HCT116 (cell line): ENCODE measurements at regions not wholly inside any gene's neighbourhood (a gene's known extent, or its start where the extent isn't known, plus 50 kb on each side); places are given as distances from the start of the nearest gene placed in this dataset.

ENCODE experiments used
- ATAC-seq: fragments of 200-7000 bp; cut with Tn5 transposase; 2 replicates; pipeline ENCODE4 v1.9.1; 2020; ENCODE audit warnings: mild to moderate bottlenecking, moderate library complexity
- BruUV-seq: library from RNA; stranded (reverse); fragments of 400-500 nt; replicated peaks from 2 replicates; lab custom pipeline; 2021; lab: Mats Ljungman, UMichigan
- CTCF ChIA-PET: fragments of 300-600 bp; sonication (Branson Sonifier 250); formaldehyde crosslinking; loops from one replicate; lab custom pipeline; 2021; ENCODE audit warnings: antibody characterized with exemption; lab: Charles Lee
- POLR2A ChIA-PET: fragments of 300-600, 350-600 bp; sonication (Branson Sonifier 250); formaldehyde crosslinking; loops from one replicate; lab custom pipeline; 2021; ENCODE audit warnings: antibody characterized with exemption; lab: Charles Lee
- RAD21 ChIA-PET, 2 experiments: fragments of 300-600 bp; sonication (Branson Sonifier 250); formaldehyde crosslinking; loops; one replicate each; lab custom pipeline; 2023; ENCODE audit warnings: low total read pairs in 2 of 2; ENCODE audit not compliant: uncharacterized antibody in 2 of 2, unreplicated experiment in 2 of 2, low non-redundant PET in 1 of 2; lab: Charles Lee
- DNase-seq: peaks from one replicate; pipeline ENCODE4 v3.0.0-alpha.2; 2010; ENCODE audit warnings: low read depth, low spot score
- H2AFZ ChIP-seq: fragments of 200-600 bp; shearing (Covaris generic), sonication (generic); 2 replicates; pipeline ENCODE4 v1.6.1; 2017; ENCODE audit warnings: low read depth, mixed run types, mixed read lengths, antibody characterized with exemption, low read length; ENCODE audit not compliant: poor library complexity, severe bottlenecking
- H3K27ac ChIP-seq: 2 replicates; pipeline ENCODE4 v1.5.1; 2012; ENCODE audit warnings: low read depth, low read length
- H3K27me3 ChIP-seq: fragments of 200-600 bp; sonication (generic); 2 replicates; pipeline ENCODE4 v1.6.1; 2016; ENCODE audit warnings: mixed run types, low read length, mixed read lengths; ENCODE audit not compliant: insufficient read depth
- H3K36me3 ChIP-seq, 2 experiments: fragments of 200-500 bp in 1 of 2; fragments of 200-600 bp in 1 of 2; sonication (Bioruptor generic) in 1 of 2; sonication (generic) in 1 of 2; 2 replicates each; pipeline versions ENCODE4 v1.5.1 to v1.6.1; 2014 to 2016; ENCODE audit warnings: low read length in 2 of 2, inconsistent platforms in 1 of 2, mixed read lengths in 1 of 2, mixed run types in 1 of 2; ENCODE audit not compliant: insufficient read depth in 2 of 2, control insufficient read depth in 1 of 2
- H3K4me1 ChIP-seq, 2 experiments: fragments of 200-600 bp in 1 of 2; sonication (generic) in 1 of 2; 2 replicates each; pipeline versions ENCODE4 v1.5.1 to v1.6.1; 2012 to 2017; ENCODE audit warnings: low read length in 2 of 2, inconsistent platforms in 1 of 2, mild to moderate bottlenecking in 1 of 2, mixed read lengths in 1 of 2, mixed run types in 1 of 2, moderate library complexity in 1 of 2; ENCODE audit not compliant: insufficient read depth in 2 of 2, control insufficient read depth in 1 of 2
- H3K4me2 ChIP-seq: fragments of 200-600 bp; sonication (generic); 2 replicates; pipeline ENCODE4 v1.6.1; 2017; ENCODE audit warnings: mixed run types, low read length, mixed read lengths
- H3K4me3 ChIP-seq, 2 experiments: fragments of 200-600 bp in 1 of 2; sonication (generic) in 1 of 2; replicated peaks in 1 of 2; 2 replicates each; pipeline ENCODE4 v1.5.1; 2011 to 2016; ENCODE audit warnings: low read length in 2 of 2, control low read depth in 1 of 2, low read depth in 1 of 2, mild to moderate bottlenecking in 1 of 2, mixed read lengths in 1 of 2, mixed run types in 1 of 2
- H3K79me2 ChIP-seq: fragments of 200-600 bp; sonication (generic); 2 replicates; pipeline ENCODE4 v1.6.1; 2017; ENCODE audit warnings: mild to moderate bottlenecking, mixed run types, low read length, moderate library complexity, mixed read lengths; ENCODE audit not compliant: insufficient read depth
- H3K9ac ChIP-seq: fragments of 200-600 bp; sonication (generic); 2 replicates; pipeline ENCODE4 v1.6.1; 2016; ENCODE audit warnings: low read length, mixed read lengths
- H3K9me2 ChIP-seq: fragments of 200-600 bp; sonication (generic), shearing (Covaris generic); 2 replicates; pipeline ENCODE4 v1.6.1; 2017; ENCODE audit warnings: mixed run types, mild to moderate bottlenecking, moderate library complexity; ENCODE audit not compliant: insufficient read depth
- H3K9me3 ChIP-seq, 2 experiments: fragments of 200-500 bp in 1 of 2; fragments of 200-600 bp in 1 of 2; sonication (Bioruptor generic) in 1 of 2; sonication (generic) in 1 of 2; 2 replicates each; pipeline ENCODE4 v1.6.1; 2014 to 2017; ENCODE audit warnings: low read length in 2 of 2, mixed read lengths in 2 of 2, inconsistent platforms in 1 of 2, low read depth in 1 of 2, mild to moderate bottlenecking in 1 of 2, mixed run types in 1 of 2, moderate library complexity in 1 of 2; ENCODE audit not compliant: control insufficient read depth in 1 of 2, insufficient read depth in 1 of 2
- H4K20me1 ChIP-seq: fragments of 200-600 bp; sonication (generic), shearing (Covaris generic); 2 replicates; pipeline ENCODE4 v1.6.1; 2017; ENCODE audit warnings: mixed run types, mild to moderate bottlenecking, moderate library complexity; ENCODE audit not compliant: insufficient read depth
- CEBPB ChIP-seq: IDR thresholded peaks from 2 replicates; pipeline ENCODE4 v1.6.1; 2012; ENCODE audit warnings: low read depth
- EZH2 ChIP-seq: fragments of 200-600 bp; sonication (generic); IDR thresholded peaks from 2 replicates; pipeline ENCODE4 v1.6.1; 2017; ENCODE audit warnings: antibody characterized with exemption, mixed run types
- EZH2phosphoT487 ChIP-seq: fragments of 200-600 bp; IDR thresholded peaks from 2 replicates; pipeline ENCODE4 v1.6.1; 2018; ENCODE audit warnings: antibody characterized with exemption, borderline replicate concordance
- FOSL1 ChIP-seq: IDR thresholded peaks from 2 replicates; pipeline ENCODE4 v1.6.1; 2012; ENCODE audit warnings: low read depth
- SIN3A ChIP-seq: IDR thresholded peaks from 2 replicates; pipeline ENCODE4 v1.6.1; 2012; ENCODE audit warnings: low read depth
- SP1 ChIP-seq: IDR thresholded peaks from 2 replicates; pipeline ENCODE4 v1.6.1; 2012; ENCODE audit warnings: low read depth
- SRF ChIP-seq: IDR thresholded peaks from 2 replicates; pipeline ENCODE4 v1.6.1; 2012; ENCODE audit warnings: low read depth
- intact Hi-C: fragments of 100-400 bp; cut with micrococcal nuclease; formaldehyde crosslinking; loops from 2 replicates; pipeline ENCODE4 v1.10.0; 2022
- TF ChIP-seq, protein P1 (sequence below): IDR thresholded peaks from 2 replicates; pipeline ENCODE4 v1.6.1; 2012; ENCODE audit warnings: low read depth

DNA sequence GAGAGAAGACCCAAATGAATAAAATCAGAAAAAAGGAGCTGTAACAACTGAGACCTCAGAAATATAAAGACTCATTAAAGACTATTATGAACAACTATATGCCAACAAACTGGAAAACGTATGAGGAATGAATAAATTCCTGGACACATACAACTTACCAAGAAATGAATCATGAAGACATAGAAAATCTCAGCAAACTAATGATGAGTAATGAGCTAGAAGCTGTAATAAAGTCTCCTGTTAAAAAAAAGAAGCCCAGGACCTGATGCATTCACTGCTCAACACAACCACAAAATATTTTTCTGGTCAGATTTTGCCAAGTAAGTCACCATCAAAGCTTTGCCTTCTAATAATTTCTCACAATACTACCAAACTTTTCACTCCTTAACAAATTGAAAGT lies 666.7 kb downstream of the LRRC70 start:
- no peaks in the 10 kb centered on the region for H3K9me2 ChIP-seq
- DNase-seq, result no peak
- ChIA-PET POLR2A (no interaction called here), RAD21 (no interaction called here), CTCF (no interaction called here)
- H4K20me1 ChIP-seq, result no peaks in the 10 kb centered on the region
- no peaks in the 10 kb centered on the region for H3K27me3 ChIP-seq
- H3K4me1 ChIP-seq, result no peaks in the 10 kb centered on the region
- H2AFZ ChIP-seq, result no peak overlapping the region
- H3K4me2 ChIP-seq, result no peak overlapping the region
- H3K79me2 ChIP-seq, result no peaks in the 10 kb centered on the region
- H3K9ac ChIP-seq, result no peak overlapping the region
- peaks cover 0 to 5% of the 10 kb centered on the region in 2 experiments; a peak in 2 of 4 replicates for H3K9me3 ChIP-seq
- intact Hi-C loops, result no loop called here
- no TSS peak for BruUV-seq
- no peaks in the 10 kb centered on the region for H3K36me3 ChIP-seq
- H3K27ac ChIP-seq, result no peak overlapping the region
- no peak for ATAC-seq
- no peak overlapping the region for H3K4me3 ChIP-seq
- no peak for TF ChIP-seq SP1
- TF ChIP-seq CEBPB, result no peak
- TF ChIP-seq FOSL1, result no peak
- TF ChIP-seq SRF, result no peak
- no peak for TF ChIP-seq SIN3A
- TF ChIP-seq EZH2, result no peak
- TF ChIP-seq EZH2phosphoT487, result no peak
- TF ChIP-seq, protein P1, sequence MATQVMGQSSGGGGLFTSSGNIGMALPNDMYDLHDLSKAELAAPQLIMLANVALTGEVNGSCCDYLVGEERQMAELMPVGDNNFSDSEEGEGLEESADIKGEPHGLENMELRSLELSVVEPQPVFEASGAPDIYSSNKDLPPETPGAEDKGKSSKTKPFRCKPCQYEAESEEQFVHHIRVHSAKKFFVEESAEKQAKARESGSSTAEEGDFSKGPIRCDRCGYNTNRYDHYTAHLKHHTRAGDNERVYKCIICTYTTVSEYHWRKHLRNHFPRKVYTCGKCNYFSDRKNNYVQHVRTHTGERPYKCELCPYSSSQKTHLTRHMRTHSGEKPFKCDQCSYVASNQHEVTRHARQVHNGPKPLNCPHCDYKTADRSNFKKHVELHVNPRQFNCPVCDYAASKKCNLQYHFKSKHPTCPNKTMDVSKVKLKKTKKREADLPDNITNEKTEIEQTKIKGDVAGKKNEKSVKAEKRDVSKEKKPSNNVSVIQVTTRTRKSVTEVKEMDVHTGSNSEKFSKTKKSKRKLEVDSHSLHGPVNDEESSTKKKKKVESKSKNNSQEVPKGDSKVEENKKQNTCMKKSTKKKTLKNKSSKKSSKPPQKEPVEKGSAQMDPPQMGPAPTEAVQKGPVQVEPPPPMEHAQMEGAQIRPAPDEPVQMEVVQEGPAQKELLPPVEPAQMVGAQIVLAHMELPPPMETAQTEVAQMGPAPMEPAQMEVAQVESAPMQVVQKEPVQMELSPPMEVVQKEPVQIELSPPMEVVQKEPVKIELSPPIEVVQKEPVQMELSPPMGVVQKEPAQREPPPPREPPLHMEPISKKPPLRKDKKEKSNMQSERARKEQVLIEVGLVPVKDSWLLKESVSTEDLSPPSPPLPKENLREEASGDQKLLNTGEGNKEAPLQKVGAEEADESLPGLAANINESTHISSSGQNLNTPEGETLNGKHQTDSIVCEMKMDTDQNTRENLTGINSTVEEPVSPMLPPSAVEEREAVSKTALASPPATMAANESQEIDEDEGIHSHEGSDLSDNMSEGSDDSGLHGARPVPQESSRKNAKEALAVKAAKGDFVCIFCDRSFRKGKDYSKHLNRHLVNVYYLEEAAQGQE, result no peak
